Effector memory CD8-positive, alpha-beta T cell (primary cell): ENCODE measurements at regions not wholly inside any gene's neighbourhood (a gene's known extent, or its start where the extent isn't known, plus 50 kb on each side); places are given as distances from the start of the nearest gene placed in this dataset.
"Not testable (repeated sequence)": the region's sequence is repeated elsewhere in the genome, so short reads cannot be mapped to it uniquely, and the experiment has no call there.

Experiments
- ATAC-seq: fragments of 150-1000 bp; cut with Tn5 transposase; replicated peaks from 2 replicates; pipeline ENCODE4 v1.10.0; 2021; ENCODE audit warnings: mild to moderate bottlenecking, moderate library complexity
- DNase-seq, 3 experiments: peaks; one replicate each; pipeline ENCODE4 v3.0.0; 2021
- H3K27ac Mint-ChIP-seq, 2 donors: one replicate each; pipeline ENCODE4 v1.8.0; 2022; ENCODE audit warnings: mild to moderate bottlenecking in 2 of 2, mixed read lengths in 2 of 2, moderate library complexity in 2 of 2
- H3K27me3 Mint-ChIP-seq, 2 donors: one replicate each; pipeline ENCODE4 v1.8.0; 2022; ENCODE audit warnings: mixed read lengths in 2 of 2
- H3K36me3 Mint-ChIP-seq: one replicate; pipeline ENCODE4 v1.8.0; 2022; ENCODE audit warnings: mild to moderate bottlenecking, moderate library complexity, mixed read lengths; ENCODE audit not compliant: insufficient read depth
- H3K4me1 Mint-ChIP-seq, 2 donors: one replicate each; pipeline ENCODE4 v1.8.0; 2022; ENCODE audit warnings: low read depth in 2 of 2, mixed read lengths in 2 of 2
- H3K4me3 Mint-ChIP-seq, 2 donors: one replicate each; pipeline ENCODE4 v1.8.0; 2022; ENCODE audit warnings: mild to moderate bottlenecking in 2 of 2, mixed read lengths in 2 of 2, moderate library complexity in 2 of 2
- H3K9me3 Mint-ChIP-seq, 2 donors: one replicate each; pipeline ENCODE4 v1.8.0; 2022; ENCODE audit warnings: mixed read lengths in 2 of 2

- DNase-seq (no peak), ATAC-seq (no peak)
- no peaks in the 10 kb centered on the region for H3K9me3 Mint-ChIP-seq
- H3K27ac Mint-ChIP-seq, result no peak overlapping the region
- no peaks in the 10 kb centered on the region for H3K4me1 Mint-ChIP-seq
- no peaks in the 10 kb centered on the region for H3K36me3 Mint-ChIP-seq
- no peak overlapping the region for H3K4me3 Mint-ChIP-seq
- no peaks in the 10 kb centered on the region for H3K27me3 Mint-ChIP-seq
Observed at GRCh38 chr10:45220931-45221330, 94.5 kb downstream of the OR13A1 start.

DNA sequence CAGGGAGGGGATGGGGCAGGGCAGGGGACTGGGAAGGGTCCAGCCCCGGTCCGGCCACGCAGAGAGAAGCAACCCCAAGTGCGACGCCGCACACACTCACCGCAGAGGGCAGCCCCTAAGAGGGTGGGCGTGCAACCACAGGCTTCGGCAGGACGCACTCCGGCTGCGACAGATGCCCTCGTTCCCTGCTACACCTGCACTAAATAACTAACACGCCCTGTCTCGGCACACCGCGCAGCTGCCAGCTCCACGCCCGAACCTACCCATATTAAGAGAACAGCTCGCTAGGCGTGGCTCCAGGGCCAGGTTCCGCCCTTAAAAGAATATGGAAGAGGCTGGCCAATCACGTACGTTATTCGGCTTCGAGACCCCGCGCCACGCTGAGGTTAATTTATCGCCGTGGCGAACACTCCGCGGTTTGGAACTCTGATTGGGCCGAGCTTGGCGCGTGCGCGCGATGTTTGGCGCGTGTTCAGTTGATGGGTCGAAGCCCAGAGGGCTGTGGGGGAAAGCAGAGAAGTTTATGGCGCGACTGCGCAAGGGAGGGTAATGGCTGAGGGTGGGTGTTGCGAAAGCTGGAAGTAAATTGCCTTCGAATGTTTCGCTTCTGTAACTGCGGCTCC is 91.1 kb downstream of the OR13A1 start:
- no peak overlapping the region for H3K4me3 Mint-ChIP-seq
- H3K27me3 Mint-ChIP-seq, result peaks cover 10 to 11% of the 10 kb centered on the region in 2 donors
- no peak overlapping the region for H3K27ac Mint-ChIP-seq
- ATAC-seq, result no peak
- H3K9me3 Mint-ChIP-seq, result peaks cover 0 to 2% of the 10 kb centered on the region in 2 donors
- no peak for DNase-seq
- no peaks in the 10 kb centered on the region for H3K36me3 Mint-ChIP-seq
- no peaks in the 10 kb centered on the region for H3K4me1 Mint-ChIP-seq

GRCh38 chr10:45227042-45227441 is 88.4 kb downstream of the OR13A1 start:
- Mint-ChIP-seq H3K4me1 (no peaks in the 10 kb centered on the region), H3K4me3 (no peak overlapping the region), H3K27me3 (peaks cover 26 to 27% of the 10 kb centered on the region in 2 donors), H3K9me3 (peaks cover 0 to 6% of the 10 kb centered on the region in 2 donors), H3K36me3 (no peaks in the 10 kb centered on the region), H3K27ac (no peak overlapping the region)
- DNase-seq (no peak), ATAC-seq (no peak)

GRCh38 chr10:45227456-45227855 is 88.0 kb downstream of the OR13A1 start:
- peaks cover 30 to 31% of the 10 kb centered on the region in 2 donors for H3K27me3 Mint-ChIP-seq
- H3K4me3 Mint-ChIP-seq, result no peak overlapping the region
- H3K4me1 Mint-ChIP-seq, result no peaks in the 10 kb centered on the region
- no peak overlapping the region for H3K27ac Mint-ChIP-seq
- ATAC-seq (no peak), DNase-seq (no peak)
- no peaks in the 10 kb centered on the region for H3K36me3 Mint-ChIP-seq
- peaks cover 0 to 6% of the 10 kb centered on the region in 2 donors for H3K9me3 Mint-ChIP-seq

- no peaks in the 10 kb centered on the region for H3K36me3 Mint-ChIP-seq
- H3K4me1 Mint-ChIP-seq, result no peaks in the 10 kb centered on the region
- DNase-seq, result no peak
- H3K27ac Mint-ChIP-seq, result no peak overlapping the region
- no peak overlapping the region for H3K4me3 Mint-ChIP-seq
- no peak for ATAC-seq
- peaks cover 35 to 42% of the 10 kb centered on the region in 2 donors for H3K27me3 Mint-ChIP-seq
- peaks cover 0 to 6% of the 10 kb centered on the region in 2 donors for H3K9me3 Mint-ChIP-seq
Observed at GRCh38 chr10:45229823-45230222, 85.6 kb downstream of the OR13A1 start.

DNA sequence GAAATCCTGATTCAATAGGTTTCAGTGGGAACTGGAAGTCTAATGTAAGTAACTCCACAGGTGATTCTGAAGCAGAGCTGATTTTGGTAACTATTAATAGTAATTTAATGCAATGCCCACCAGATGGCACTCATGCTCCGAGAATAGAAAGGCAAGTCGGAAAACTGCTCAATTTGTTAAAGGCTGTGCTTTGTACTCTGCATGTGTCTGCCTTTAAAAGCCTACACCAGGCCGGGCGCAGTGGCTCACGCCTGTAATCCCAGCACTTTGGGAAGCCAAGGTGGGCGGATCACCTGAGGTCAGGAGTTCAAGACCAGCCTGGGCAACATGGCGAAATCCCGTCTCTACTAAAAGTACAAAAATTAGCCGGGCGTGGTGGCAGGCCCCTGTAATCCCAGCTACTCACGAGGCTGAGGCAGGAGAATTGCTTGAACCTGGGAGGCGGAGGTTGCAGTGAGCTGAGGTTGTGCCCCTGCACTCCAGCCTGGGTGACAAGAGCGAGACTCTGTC is 80.1 kb downstream of the OR13A1 start:
- not testable (repeated sequence) for H3K36me3 Mint-ChIP-seq, H3K27ac Mint-ChIP-seq, H3K4me1 Mint-ChIP-seq, H3K4me3 Mint-ChIP-seq, H3K9me3 Mint-ChIP-seq
- peaks cover 22 to 23% of the 10 kb centered on the region in 2 donors for H3K27me3 Mint-ChIP-seq
- ATAC-seq (peak; percentile 71), DNase-seq (peak; percentile 55 to 67 (median 65))

DNA sequence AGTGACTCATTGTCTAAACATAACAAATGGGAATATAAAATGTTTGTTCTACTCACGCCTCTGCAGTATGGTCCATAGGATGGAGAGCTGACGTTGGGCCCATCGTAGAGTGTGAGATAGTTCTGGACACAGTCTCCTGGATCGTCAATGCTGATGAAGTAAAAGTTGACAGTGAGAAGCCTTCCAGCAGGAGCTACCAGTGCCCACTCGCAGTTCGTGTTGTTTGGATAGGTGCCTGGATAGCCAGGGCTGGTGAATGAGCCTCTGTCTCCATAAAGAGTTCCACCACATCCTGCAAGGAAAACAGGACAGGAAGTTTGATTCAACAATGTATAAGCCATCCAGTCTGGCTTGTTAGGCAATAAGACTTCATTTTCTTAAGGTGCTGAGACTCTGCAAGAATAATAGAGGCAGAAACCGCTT is 79.6 kb downstream of the OR13A1 start:
- H3K36me3 Mint-ChIP-seq, result no peaks in the 10 kb centered on the region
- DNase-seq, result no peak
- H3K4me3 Mint-ChIP-seq, result no peak overlapping the region
- H3K9me3 Mint-ChIP-seq, result no peaks in the 10 kb centered on the region
- H3K27me3 Mint-ChIP-seq, result peaks cover 21% of the 10 kb centered on the region in 2 donors
- H3K4me1 Mint-ChIP-seq, result no peaks in the 10 kb centered on the region
- no peak for ATAC-seq
- no peak overlapping the region for H3K27ac Mint-ChIP-seq

- peaks cover 4 to 9% of the 10 kb centered on the region in 2 donors for H3K27me3 Mint-ChIP-seq
- ATAC-seq (no peak), DNase-seq (no peak)
- no peaks in the 10 kb centered on the region for H3K36me3 Mint-ChIP-seq
- H3K4me3 Mint-ChIP-seq, result no peak overlapping the region
- H3K9me3 Mint-ChIP-seq, result no peaks in the 10 kb centered on the region
- no peak overlapping the region for H3K27ac Mint-ChIP-seq
- H3K4me1 Mint-ChIP-seq, result peaks cover 2 to 3% of the 10 kb centered on the region in 2 donors
Observed at GRCh38 chr10:45238896-45239295, 76.5 kb downstream of the OR13A1 start.

- no peaks in the 10 kb centered on the region for H3K9me3 Mint-ChIP-seq
- peaks cover 2 to 3% of the 10 kb centered on the region in 2 donors for H3K4me1 Mint-ChIP-seq
- peaks cover 7 to 9% of the 10 kb centered on the region in 2 donors for H3K27me3 Mint-ChIP-seq
- H3K27ac Mint-ChIP-seq, result no peak overlapping the region
- no peaks in the 10 kb centered on the region for H3K36me3 Mint-ChIP-seq
- no peak for ATAC-seq
- H3K4me3 Mint-ChIP-seq, result no peak overlapping the region
- DNase-seq, result no peak
Observed at GRCh38 chr10:45239642-45240041, 75.8 kb downstream of the OR13A1 start.

DNA sequence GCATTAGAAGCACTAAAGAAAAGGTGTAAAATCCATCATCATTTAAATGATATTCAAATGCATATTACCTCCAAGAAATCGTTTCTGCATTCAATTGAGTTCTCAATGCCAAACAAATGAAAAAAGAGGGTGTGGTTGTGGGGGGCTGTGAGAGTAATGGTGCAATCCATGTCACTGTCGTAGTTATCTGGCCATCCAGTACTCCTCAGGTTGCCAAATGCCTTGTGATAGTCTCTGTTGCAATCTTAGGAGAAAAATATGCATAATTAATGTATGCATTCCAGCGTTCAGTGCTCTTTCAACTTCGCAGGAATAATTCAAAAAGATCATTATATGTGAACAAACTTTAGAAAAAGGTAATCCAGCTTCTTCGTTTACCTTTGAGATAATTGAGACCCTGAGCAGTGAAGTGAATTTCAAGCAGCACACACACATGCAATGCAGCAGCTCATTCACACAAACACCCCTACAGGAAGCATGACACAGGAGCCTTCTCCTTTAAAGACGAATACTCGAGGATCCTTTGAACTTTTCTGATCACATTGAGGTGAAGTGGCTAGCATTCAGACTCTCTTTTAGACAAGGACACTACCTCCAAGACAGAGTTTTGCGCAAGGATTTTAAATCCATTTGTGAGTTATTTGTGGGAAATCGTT is 73.4 kb downstream of the OR13A1 start:
- no peak for DNase-seq
- no peaks in the 10 kb centered on the region for H3K9me3 Mint-ChIP-seq
- H3K27me3 Mint-ChIP-seq, result peaks cover 0 to 7% of the 10 kb centered on the region in 2 donors
- H3K4me3 Mint-ChIP-seq, result no peak overlapping the region
- H3K36me3 Mint-ChIP-seq, result no peaks in the 10 kb centered on the region
- ATAC-seq, result no peak
- peaks cover 2 to 3% of the 10 kb centered on the region in 2 donors for H3K4me1 Mint-ChIP-seq
- no peak overlapping the region for H3K27ac Mint-ChIP-seq

- Mint-ChIP-seq H3K9me3 (no peaks in the 10 kb centered on the region), H3K36me3 (no peaks in the 10 kb centered on the region), H3K4me1 (peaks cover 2 to 3% of the 10 kb centered on the region in 2 donors), H3K27me3 (peaks cover 7 to 9% of the 10 kb centered on the region in 2 donors), H3K4me3 (no peak overlapping the region), H3K27ac (no peak overlapping the region)
- DNase-seq (no peak), ATAC-seq (no peak)
Observed at GRCh38 chr10:45243261-45243660, 72.1 kb downstream of the OR13A1 start.

GRCh38 chr10:45246522-45246921 is 68.9 kb downstream of the OR13A1 start:
- no peak for ATAC-seq
- no peak overlapping the region for H3K4me3 Mint-ChIP-seq
- peaks cover 3% of the 10 kb centered on the region for H3K36me3 Mint-ChIP-seq

DNA sequence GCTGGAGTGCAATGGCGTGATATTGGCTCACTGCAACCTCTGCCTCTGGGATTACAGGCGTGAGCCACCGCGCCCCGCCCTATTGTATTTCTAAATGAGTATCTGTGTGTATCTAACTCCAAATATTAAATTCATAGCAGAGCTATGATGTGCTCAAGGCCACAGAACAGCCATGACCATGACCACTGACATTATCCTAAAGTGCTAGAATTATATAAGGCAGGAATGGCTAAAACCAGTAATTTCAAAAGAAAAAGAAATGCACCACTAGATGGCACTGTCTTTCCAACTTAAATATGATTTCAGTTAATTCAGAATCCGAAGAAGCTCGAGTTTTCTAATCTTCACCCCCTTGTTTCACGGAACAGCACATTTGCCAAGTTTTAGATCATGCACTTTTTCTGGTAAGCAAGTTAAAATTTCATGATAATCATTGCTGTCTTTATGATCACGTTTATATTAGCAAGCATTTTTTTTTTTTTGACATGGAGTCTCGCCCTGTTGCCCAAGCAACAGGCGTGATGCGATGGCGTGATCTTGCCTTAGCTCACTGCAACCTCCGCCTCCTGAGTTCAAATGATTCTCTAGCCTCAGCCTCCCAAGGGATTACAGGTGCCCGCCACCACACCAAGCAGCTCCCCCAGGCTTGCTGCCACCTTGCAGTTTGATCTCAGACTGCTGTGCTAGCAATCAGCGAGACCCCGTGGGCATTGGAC is 65.3 kb downstream of the OR13A1 start:
- Mint-ChIP-seq H3K27ac (no peak overlapping the region), H3K4me3 (peak overlapping the region; percentile 11 to 12), H3K36me3 (peaks cover 3% of the 10 kb centered on the region), H3K27me3 (peaks cover 17 to 26% of the 10 kb centered on the region in 2 donors), H3K9me3 (no peaks in the 10 kb centered on the region), H3K4me1 (peaks cover 0 to 6% of the 10 kb centered on the region in 2 donors)
- ATAC-seq, result peak; percentile 61
- DNase-seq, result peak; percentile 8 to 9 (median 9)

More at GRCh38 chr10:45246522-45246921, 68.9 kb downstream of the OR13A1 start:
- Mint-ChIP-seq H3K27ac (no peak overlapping the region), H3K4me1 (peaks cover 2 to 6% of the 10 kb centered on the region in 2 donors), H3K9me3 (no peaks in the 10 kb centered on the region), H3K27me3 (peaks cover 24 to 26% of the 10 kb centered on the region in 2 donors)
- no peak for DNase-seq
